ENCODE measurements at regions not wholly inside any gene's neighbourhood (a gene's known extent, or its start where the extent isn't known, plus 50 kb on each side); places are given as distances from the start of the nearest gene placed in this dataset.

DNA sequence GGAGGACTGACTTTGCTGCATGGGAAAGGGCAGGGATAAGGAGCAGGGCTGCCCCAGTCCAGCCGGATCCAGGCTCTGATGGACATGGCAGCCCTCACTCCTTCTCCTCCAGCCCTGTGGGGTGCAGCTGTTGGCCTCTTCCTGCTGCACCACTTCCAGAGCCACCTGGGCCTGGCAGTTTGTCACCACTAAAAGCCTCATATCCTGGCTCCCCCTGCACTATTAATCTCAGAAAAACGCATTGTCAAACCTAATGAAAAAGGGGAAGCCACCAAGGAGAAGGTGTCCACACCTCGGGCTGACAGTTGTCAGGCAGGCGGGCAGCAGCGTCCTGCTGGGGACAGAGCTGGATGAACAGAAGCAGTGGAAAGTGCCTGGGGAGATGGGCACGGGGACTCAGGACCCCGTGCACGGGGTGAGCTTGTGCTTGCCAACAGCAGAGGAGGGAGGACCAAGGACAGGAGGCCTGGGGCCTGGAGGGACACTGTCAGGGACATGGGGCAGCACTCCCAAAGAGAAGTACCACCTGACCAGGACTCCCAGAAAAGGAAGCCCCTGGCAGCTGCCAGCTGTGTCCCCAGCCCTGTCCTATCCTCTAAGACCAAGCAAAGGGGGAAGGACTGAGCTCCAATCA, 151.1 kb upstream of the TSHZ3 start:
- no peak for DNase-seq (ENCODE audit: extremely low read depth, low read depth)

DNA sequence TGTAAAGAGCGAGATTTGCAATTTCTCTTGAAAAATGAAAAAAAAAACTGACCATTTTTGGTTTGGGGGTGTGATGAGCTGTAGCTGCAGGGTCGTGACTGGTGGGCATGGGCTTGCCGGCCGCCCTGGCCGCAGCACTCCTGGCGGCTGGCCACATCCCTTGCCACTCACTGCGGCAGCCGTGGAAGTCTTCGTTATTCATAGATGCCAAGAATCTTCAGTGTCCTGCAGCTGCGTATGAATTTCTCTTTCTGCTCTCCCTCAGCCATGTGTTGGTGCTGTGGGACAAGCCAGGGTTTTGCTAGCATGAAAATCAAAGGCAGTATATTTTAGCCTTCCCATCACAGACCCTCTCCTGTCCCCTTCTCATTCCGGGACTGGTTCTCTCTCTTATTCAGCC, 151.7 kb upstream of the TSHZ3 start:
- DNase-seq (ENCODE audit: extremely low read depth, low read depth): no peak

DNA sequence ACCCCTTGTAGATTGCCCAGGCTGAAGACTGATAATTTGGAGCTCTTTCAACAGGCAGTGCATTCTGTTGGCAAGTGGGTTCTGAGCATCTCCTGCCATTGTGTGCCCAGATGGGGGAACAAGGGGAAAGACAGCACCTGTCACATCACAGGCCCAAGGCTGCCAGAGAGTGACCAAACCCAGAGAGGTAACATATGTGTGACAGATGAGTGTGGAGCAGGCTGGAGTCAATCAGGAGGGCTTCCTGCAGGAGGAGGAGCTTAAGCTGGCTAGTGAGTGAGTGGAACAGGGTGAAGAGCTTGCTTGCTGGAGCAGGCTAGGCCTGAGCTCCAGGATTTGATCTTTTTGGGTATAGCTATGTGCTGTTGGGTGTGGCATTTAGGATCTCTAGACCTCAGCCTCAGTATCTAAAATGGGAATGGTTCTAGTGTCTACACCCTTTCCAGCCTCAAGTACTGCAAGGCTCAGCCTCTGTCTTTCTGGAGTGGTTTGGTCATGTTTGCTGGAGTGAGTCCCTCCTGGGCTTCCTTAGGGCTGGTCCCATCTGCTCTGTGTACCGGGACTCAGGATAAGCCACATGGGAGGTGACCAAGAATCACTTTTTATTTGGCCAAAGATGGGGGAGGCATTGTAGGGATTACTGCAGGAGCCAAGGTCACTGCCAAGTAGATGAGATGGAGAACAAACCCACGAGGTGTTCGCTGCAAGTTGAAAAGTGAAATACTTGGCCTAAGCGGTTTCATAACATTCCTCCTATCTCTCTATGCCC, 152.4 kb upstream of the TSHZ3 start:
- DNase-seq (ENCODE audit: extremely low read depth, low read depth): no peak

DNA sequence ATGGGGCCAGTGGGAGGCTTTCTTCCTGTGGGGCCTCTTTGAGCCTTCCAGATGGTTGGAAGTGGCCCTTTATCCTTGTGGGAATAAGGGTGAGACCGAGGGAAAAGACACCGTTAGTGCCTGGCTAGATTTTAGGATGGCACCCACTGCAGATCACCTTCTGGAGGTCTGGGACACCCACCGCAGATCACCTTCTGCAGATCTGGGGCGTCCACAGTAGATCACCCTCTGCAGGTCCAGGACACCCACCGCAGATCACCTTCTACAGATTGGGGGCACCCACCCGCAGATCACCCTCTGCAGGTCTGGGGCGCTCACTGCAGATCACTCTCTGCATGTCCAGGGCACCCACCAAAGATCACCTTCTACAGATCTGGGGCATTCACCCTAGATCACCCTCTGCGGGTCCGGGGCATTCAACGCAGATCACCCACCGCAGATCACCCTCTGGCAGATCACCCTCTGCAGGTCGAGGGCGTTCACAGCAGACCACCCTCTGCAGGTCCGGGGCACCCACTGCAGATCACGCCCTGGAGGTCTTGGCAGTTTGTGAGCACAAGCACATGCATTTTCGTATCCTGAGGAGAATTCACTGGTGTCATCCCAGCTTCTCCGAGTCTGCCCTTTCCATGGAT, 153.4 kb upstream of the TSHZ3 start:
- DNase-seq (ENCODE audit: extremely low read depth, low read depth): no peak

DNA sequence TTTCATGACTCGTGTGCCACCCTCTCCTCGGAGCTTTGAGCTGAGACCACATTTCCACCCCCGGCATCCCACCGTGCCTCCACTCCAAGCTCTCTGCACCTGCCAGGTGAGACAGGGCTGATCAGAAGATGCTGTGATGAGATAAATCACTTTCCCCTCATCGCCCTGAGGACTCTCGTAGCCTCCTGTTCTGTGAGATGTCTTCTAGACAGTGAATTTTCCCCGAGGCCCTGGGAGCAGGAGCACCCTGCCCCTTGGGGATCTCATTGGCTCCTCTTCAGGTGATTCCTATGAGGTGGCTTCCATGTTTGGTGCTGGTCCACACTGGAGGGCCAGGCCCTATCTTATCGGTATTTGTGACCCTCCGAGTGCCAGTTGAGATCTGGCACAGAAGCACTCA, 154.0 kb upstream of the TSHZ3 start:
- no peak for DNase-seq (ENCODE audit: extremely low read depth, low read depth)

DNA sequence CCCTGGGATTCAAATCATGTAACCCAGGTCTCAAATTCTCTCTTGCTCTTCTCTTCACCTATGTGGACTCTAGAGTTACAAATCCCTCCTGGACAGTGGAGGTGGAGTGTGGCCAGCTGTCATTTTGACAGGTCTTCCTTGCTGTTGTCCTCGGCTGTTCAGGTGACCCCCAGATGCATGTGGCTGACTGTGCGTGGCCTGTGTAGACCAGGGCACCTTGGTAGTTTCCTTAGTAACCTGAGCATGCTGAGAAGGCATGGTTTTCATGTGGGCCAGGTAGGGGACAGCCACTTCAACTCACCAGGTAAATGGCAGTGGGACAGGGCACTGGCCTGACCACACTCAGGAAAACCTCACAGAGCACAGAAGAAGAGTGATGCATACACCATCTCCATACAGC, 155.0 kb upstream of the TSHZ3 start:
- no peak for DNase-seq (ENCODE audit: extremely low read depth, low read depth)

DNA sequence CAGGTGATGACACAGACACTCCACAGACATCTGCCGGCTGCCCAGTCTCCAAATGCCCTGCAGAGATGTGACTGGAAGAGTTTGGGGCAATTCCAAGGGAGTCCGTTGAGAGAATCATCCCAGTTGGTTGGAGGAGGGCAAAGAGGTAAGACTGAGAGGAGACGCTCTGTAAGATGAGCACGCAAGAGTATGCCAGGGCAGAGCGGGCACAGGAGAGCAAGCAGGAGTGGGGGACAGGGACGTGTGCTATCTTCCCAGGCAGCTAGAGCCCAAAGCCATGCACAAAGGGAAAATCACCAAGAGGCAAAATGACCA, 156.3 kb upstream of the TSHZ3 start:
- DNase-seq (ENCODE audit: extremely low read depth, low read depth): no peak

DNA sequence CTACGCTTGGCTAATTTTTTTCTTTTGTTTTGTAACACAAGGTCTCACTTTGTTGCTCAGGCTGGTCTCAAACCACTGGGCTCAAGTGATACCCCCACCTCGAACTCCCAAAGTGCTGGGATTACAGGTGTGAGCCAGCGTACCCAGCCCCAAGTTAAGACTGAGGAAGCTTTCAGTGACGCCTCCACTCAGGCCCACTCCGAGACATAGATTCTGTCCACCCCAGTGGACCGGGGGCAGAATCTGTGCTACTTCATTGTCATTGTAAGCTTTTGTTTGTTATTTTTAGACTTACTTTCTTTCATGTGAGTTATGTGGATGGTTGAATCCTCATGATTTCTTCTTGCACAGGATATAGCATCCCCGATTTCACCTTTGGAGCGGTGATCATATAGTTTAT, 156.9 kb upstream of the TSHZ3 start:
- DNase-seq (ENCODE audit: extremely low read depth, low read depth): no peak

DNA sequence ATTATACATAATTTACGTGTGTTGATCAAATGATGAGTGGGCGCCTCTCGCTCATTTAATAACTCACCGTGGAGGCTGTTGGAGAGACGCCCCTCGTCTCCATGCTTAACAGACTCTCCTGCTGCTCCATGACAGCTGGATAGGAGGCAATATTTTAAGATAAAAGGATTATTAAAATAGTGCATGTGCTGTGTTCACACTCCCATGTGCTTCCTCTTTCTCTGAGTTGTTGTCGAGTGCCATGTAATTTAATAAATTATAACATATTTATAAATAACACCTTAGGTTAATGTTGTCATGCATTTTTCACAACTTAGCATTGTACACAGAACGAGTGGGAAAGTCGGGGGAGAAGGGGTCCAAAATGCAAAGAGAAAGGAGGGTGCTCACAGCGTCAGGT, 161.4 kb upstream of the TSHZ3 start:
- no peak for DNase-seq (ENCODE audit: extremely low read depth, low read depth)

DNA sequence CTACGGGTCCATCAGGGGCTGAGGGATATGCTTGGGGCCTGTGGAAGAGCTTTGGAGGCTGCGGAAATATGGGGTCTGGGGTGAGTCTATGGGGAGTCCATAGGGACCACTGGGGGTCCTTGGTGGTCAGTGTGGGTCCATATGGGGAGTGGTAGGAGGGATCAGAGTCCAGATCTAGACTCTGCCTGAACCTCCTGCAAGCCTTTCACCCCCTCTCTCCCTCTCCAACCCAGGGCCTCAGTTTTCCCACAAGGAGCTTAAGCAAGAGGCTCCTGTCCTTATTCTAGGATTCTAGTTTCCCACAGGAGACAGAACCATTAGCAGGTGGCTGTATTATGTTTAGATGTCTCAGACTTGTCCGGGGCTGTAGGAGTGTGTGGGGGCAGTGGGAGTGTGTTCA, 161.9 kb upstream of the TSHZ3 start:
- no peak for DNase-seq (ENCODE audit: extremely low read depth, low read depth)

DNA sequence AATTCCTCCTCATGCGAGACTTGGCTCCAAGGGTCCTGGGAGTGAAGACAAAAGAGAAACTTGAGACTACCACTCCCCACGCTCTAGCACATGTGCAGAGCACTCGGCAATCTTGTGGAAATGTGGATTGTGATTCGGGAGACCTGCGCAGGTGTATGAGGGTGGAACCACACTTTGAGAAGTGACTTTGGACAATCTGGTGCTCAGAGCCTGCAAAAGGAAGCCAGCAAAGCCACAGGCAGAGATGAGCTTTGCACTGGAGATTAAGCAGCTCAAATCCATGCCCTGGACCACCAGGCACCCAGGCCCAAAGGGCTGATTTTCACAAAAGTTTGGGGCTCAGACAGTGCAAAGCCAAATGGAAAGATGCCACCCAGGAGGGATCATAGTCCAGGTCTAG, 162.5 kb upstream of the TSHZ3 start:
- DNase-seq (ENCODE audit: extremely low read depth, low read depth): no peak

DNA sequence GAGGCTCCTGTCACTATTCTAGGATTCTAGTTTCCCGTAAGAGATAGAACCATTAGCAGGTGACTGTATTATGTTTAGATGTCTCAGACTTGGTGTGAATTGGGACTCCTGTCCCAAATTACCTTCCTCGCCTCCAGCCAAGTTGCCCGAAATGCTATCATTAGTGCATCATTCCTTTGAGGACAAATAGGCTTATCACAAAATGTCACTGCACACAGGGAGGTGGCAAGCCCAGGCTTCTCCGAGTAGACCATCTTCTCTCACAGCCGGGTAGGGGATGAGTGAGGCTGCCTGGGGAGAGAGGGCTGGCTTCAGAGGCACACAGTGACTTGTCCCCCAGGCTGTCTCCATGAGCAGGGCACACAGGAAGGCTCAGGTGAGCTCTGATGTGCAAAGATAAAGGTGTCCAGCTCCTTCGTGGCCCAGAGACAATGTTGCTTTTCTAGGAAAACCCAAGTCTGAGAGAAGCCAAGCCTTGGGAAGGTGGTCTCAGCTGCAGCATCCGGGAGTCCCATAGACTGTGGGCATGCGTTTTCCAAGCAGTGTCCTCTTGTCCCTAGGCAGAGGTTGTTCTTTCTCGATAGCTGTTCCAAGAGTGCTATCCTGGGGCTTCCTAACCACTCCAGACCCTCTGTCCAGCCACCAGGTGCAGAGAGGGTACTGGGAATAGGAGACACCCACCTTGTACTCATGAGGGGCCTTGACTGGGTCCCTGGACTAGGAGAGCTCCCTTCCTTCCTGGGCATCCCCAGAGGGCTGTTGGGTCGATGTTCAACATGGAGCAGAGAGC, 163.1 kb upstream of the TSHZ3 start:
- no peak for DNase-seq (ENCODE audit: extremely low read depth, low read depth)

DNA sequence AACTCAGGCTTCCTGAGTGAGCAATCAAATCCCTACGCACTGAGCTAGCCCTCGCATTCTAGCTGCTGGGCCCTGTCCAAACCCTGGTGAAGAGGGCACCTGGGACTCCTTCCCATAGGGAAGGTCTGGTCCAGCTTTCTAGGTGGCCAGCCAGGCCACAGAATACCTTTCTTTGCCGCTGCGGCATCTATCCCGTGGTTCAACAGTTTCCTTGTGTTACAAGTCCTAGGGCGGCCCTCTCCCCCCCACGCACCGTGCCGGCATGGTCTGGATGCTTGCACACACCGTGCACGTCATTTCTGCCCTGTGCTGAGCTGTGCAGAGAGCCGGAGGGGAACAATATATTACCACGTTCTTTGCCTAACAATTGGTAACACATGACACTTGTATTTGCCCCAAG, 164.6 kb upstream of the TSHZ3 start:
- DNase-seq (ENCODE audit: extremely low read depth, low read depth): no peak

DNA sequence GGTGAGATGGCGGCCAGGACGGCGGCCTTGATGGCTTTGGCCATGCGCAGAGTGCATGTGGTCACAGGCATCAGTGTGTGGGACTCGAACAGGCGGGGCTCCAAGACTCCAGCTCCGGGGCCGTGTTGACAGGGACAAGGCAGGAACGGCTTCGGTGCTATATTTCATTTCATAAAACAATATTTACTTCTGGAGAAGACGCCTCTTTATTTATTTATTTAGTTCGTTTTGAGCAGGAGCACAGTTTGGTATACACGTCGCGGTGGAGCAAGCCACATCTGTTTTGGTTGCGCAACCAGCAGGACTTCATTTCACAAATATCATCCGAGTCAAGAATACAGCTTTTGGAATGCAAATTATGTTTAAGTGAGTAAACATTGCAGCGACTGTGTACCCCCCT, 166.7 kb upstream of the TSHZ3 start:
- no peak for DNase-seq (ENCODE audit: extremely low read depth, low read depth)

DNA sequence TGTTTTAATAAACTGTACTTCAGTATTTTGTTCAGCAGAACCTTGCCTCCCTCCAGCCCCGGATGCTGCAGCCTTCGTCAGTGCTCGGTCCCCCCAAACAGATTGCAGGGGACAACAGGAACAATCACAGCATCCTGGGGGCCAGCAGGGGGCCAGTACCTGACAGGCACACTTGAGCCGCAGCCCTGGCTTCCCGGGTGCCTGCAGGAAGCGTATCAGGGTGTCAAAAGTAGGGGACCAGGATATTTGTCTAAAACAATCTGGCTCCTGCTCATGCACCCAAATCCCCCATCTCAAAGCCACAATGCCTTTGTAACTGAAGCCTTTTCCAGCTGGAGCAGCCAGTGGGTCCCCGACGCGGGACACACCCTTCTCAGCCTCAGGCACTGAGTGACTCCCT, 167.5 kb upstream of the TSHZ3 start:
- no peak for DNase-seq (ENCODE audit: extremely low read depth, low read depth)

DNA sequence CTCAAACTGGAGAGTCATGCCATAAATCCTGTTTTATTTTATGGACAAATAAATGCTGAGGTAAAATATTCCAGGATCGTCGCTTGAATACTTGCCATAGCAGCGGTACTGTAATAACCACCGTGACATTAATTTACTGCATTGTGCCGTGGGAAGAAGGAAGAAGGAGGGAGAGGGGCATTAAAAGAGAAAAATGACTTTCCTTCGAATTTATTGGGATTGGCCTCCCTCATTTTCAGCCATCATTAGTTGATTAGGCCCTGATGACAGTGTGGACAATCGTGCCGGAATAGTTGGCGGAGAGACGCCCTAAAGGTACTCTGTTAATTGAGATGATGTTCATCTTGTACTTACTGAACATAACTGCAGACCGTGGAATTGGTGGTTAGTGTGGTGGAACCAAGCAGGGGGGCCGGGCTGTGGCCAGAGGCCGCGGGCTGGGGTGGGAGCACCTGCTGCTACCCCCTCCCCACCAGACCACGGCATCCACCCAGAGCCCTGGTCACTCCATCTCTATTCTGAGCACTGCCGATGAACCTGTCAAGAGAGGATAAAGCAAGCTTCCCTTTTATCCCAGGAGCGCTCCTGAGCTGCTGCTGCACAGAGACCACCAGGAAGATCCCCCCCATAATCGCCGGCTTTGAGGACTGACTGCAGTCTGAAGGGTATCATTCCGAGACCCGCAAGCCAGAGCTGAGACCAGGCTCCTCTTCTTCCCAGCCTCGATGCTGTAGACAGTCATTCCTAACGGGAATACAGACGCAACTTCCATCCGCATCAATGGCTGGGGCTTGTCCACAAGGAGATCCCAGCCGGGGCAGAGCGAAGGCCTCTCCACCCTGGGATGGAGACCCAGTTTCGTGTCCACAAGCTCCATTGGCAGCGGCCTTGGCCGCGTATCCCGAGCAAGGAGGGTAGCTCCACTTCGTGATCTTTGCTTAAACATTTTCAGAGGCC, 168.3 kb upstream of the TSHZ3 start:
- DNase-seq (ENCODE audit: extremely low read depth, low read depth): no peak

DNA sequence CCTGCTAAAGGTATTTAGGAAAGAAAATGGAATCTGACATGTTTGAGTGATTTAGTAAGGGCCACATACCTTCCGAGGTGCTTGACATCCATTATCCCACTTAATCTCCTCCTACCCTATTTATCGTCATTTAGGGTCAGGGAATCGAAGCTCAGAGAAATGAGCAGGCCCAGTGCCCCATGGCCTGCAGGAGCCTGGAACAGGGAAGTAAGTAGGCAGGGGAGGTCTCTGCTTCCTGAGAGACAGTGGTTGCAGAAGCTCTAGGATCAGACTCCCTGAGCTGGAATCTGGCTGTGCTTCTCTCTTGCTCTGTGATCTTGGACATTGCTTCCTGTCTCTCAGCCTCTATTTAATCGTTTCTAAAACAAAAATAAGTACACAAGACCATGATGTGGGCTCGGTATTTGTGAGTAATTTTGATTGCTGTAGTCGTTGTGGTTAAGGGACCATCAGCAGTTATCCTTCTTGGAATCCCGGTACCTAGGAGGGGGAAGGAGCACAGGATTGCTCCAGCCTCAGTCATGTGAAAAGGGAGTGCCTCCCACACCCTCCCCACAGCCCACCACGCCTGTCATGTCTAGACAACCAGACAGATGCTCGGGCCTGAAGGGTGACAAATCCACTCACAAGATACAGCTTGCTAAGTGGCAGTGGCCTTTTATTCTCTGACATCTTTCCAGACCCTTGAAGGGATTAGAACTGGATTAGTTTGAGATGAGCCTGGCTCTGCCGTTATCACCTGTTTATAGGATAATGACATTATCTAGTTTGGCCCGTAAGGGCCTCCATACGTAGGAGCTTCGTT, 169.2 kb upstream of the TSHZ3 start:
- DNase-seq (ENCODE audit: extremely low read depth, low read depth): no peak

DNA sequence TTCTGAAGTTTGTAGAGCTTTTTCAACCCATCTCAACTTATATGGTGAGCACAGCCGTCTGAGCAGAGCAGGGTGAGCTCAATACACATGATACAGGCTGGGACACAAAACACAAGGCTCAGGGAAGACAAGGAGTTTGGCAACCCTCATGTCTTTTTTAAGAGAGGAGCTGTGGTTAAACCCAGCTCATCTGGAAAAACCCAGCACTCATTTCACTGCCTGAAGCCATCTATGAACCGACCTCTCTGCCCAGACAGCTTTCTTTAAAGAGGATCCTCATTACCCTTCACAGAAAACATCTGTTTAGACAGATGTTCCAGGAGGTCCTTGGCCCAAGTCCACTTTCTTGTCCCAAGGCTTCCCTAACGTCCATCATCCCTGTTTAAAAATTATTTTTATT, 170.0 kb upstream of the TSHZ3 start:
- DNase-seq (ENCODE audit: extremely low read depth, low read depth): no peak

DNA sequence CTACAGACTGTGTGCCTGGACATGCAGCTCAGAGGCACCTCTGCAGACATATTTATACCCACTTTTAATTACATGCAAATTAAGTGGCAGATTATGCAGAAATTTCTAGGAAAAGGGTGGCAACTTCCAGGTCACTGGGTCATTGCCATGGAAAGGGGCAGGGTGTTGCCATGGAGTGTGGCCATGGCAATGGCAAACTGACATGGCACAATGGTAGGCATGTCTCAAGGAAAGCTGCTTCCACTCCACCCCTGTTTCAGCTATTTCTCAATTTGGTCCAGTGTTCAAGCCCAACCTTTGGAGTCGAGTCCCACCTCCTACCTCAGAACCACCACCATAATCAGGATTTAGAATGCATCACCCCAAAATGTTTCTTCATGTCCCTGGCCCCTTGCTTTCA, 170.7 kb upstream of the TSHZ3 start:
- no peak for DNase-seq (ENCODE audit: extremely low read depth, low read depth)

DNA sequence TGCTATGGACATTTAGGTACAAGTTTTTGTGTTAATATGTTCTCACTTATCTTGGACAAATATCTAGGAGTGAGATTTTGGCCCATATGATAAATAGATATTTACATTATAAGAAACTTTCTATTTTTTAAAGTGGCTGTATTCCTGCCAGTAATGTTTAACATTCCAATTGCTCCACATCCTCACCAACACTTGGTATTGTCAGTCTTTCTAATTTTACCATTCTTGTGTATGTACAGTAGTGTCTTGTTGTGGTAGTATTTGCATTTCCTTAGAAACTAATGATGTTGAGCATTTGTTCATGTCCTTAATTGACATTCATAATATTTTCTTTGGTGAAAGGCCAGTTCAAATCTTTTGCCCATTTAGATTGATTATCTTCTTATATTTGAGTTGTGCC, 171.4 kb upstream of the TSHZ3 start:
- no peak for DNase-seq (ENCODE audit: extremely low read depth, low read depth)
